ENCODE measurements at regions not wholly inside any gene's neighbourhood (a gene's known extent, or its start where the extent isn't known, plus 50 kb on each side); places are given as distances from the start of the nearest gene placed in this dataset.

GRCh38 chr5:99702565-99702964 lies 773.8 kb upstream of the CHD1 start (continued):
- no peak for TF ChIP-seq MAFK (IDR thresholded peaks at IDR 0.05; ENCODE audit: low read depth, low read length)

DNA sequence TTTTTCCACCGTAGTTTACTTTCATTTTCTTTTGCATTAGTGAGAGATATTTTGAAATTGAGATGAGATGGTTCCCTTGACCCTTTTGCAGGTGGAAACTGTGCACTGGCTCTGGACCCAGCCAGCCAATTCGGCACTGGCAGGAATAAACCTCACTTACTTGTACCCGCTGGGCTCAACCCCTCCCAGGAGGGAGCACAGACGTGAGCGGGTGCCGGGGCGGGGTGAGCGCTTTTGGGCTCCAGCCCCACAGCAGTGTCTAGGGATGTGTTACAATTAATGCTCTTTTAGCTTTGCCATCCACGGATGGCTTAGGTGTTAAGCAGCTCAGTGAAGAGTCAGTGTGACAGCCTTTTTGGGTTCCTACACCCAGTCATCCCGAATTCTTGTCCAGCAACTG lies 766.1 kb upstream of the CHD1 start:
- Histone ChIP-seq H3K27ac (ENCODE audit: low read depth, low read length) (no peak overlapping the region), H3K4me1 (replicated peaks in 1 of 4; ENCODE audit: control insufficient read depth in 3 of 4, insufficient read depth in 4 of 4, low read length in 3 of 4) (no peaks in the 10 kb centered on the region), H3K79me1 (ENCODE audit: low read depth, low read length) (no peaks in the 10 kb centered on the region), H3K14ac (ENCODE audit: insufficient read length) (no peak overlapping the region), H3K4ac (replicated peaks; ENCODE audit: insufficient read length, low read depth, low read length) (no peak overlapping the region), H4K20me1 (replicated peaks in 1 of 2; ENCODE audit: control insufficient read depth in 1 of 2, insufficient read depth in 2 of 2, low read length in 2 of 2) (no peaks in the 10 kb centered on the region), H3K4me3 (ENCODE audit: extremely low read depth in 1 of 4, insufficient read depth in 2 of 4, low read depth in 3 of 4, low read length in 4 of 4) (no peak overlapping the region), H2AK5ac (ENCODE audit: low read depth, low read length) (no peak overlapping the region), H4K8ac (ENCODE audit: extremely low read depth, insufficient read depth, low read length) (peak overlapping the region; percentile 79; the same call in 1 of the 2 replicates), H2BK5ac (ENCODE audit: low read depth, low read length) (no peak overlapping the region), H3K23me2 (ENCODE audit: low read depth, low read length) (no peaks in the 10 kb centered on the region), H2BK15ac (ENCODE audit: low read length) (no peak overlapping the region), H3K23ac (ENCODE audit: insufficient read length) (no peak overlapping the region), H4K91ac (replicated peaks; ENCODE audit: insufficient read length, low read length) (no peak overlapping the region), H3K4me2 (ENCODE audit: insufficient read depth in 1 of 2, low read depth in 2 of 2, low read length in 2 of 2) (no peak overlapping the region), H3K9me3 (ENCODE audit: insufficient read depth in 2 of 2, low read depth in 1 of 2, low read length in 1 of 2) (no peaks in the 10 kb centered on the region), H2BK20ac (ENCODE audit: low read length) (no peak overlapping the region), H3K56ac (replicated peaks; ENCODE audit: insufficient read length, low read depth, low read length) (no peak overlapping the region), H2BK12ac (ENCODE audit: low read depth, low read length) (no peak overlapping the region), H3K27me3 (replicated peaks in 1 of 4; ENCODE audit: control insufficient read depth in 3 of 4, extremely low read depth in 1 of 4, insufficient read depth in 3 of 4, low read length in 3 of 4) (no peaks in the 10 kb centered on the region), H2AFZ (ENCODE audit: low read length) (no peak overlapping the region), H3K9ac (replicated peaks in 1 of 4; ENCODE audit: extremely low read depth in 1 of 4, low read depth in 3 of 4, low read length in 3 of 4) (no peak overlapping the region), H2BK120ac (replicated peaks; ENCODE audit: low read depth, low read length) (no peak overlapping the region), H3K36me3 (ENCODE audit: control insufficient read depth in 2 of 4, insufficient read depth in 4 of 4, low read length in 3 of 4) (no peaks in the 10 kb centered on the region), H4K5ac (ENCODE audit: insufficient read length, low read depth, low read length) (no peak overlapping the region), H3K79me2 (ENCODE audit: control insufficient read depth in 1 of 2, insufficient read depth in 2 of 2, low read length in 2 of 2) (no peaks in the 10 kb centered on the region), H3K18ac (ENCODE audit: extremely low read depth, low read length) (no peak overlapping the region)
- WGBS, 2 experiments (ENCODE audit: extremely low coverage in 1 of 2, insufficient coverage in 1 of 2, insufficient read length in 1 of 2, insufficient replicate concordance in 2 of 2, low coverage in 1 of 2, low lambda C conversion rate in 2 of 2, missing lambda C conversion rate in 1 of 2): 89% methylated on average over 10 of the region's 10 CpGs; no CpG with 5 or more reads in 1 of the 2 experiments
- DNase-seq (ENCODE audit: low read depth in 1 of 2, low spot score in 2 of 2) (no peak), FAIRE-seq (no peak)
- ChIA-PET POLR2A (ENCODE audit: partially characterized antibody) (no interaction called here), CTCF (ENCODE audit: partially characterized antibody) (no interaction called here)
- no peak for TF ChIP-seq CBX8 (IDR thresholded peaks at IDR 0.05; ENCODE audit: borderline replicate concordance, low read depth, low read length)
- no peak for TF ChIP-seq CTBP2 (IDR thresholded peaks at IDR 0.05; ENCODE audit: borderline replicate concordance, insufficient read depth, insufficient read length, low read length)
- TF ChIP-seq TBP (IDR thresholded peaks at IDR 0.05; ENCODE audit: low read depth, low read length): no peak
- TF ChIP-seq NRF1 (IDR thresholded peaks at IDR 0.05; ENCODE audit: low read depth, low read length): no peak
- TF ChIP-seq CEBPB (IDR thresholded peaks at IDR 0.05; ENCODE audit: low read depth, low read length): no peak
- TF ChIP-seq RBBP5 (IDR thresholded peaks at IDR 0.05; ENCODE audit: borderline replicate concordance, low read depth, low read length): no peak
- no peak for TF ChIP-seq POLR2AphosphoS5 (IDR thresholded peaks at IDR 0.05; ENCODE audit: low read depth, low read length)
- no peak for TF ChIP-seq CHD2 (IDR thresholded peaks at IDR 0.05; ENCODE audit: low read length)
- no peak for TF ChIP-seq SRF (IDR thresholded peaks at IDR 0.05; ENCODE audit: low read depth, low read length)
- TF ChIP-seq JUN (IDR thresholded peaks at IDR 0.05; ENCODE audit: low read depth, low read length): no peak
- TF ChIP-seq RAD21 (IDR thresholded peaks at IDR 0.05 in 1 of 2, conservative IDR thresholded peaks at IDR 0.05 in 1 of 2; ENCODE audit: low read depth in 2 of 2, low read length in 2 of 2): no peak
- no peak for TF ChIP-seq POLR2A (IDR thresholded peaks at IDR 0.05; ENCODE audit: control extremely low read depth in 1 of 2, low read depth in 2 of 2, low read length in 2 of 2)
- TF ChIP-seq SIRT6 (IDR thresholded peaks at IDR 0.05; ENCODE audit: low read length): no peak
- no peak for TF ChIP-seq GABPA (IDR thresholded peaks at IDR 0.05; ENCODE audit: borderline replicate concordance, insufficient read depth, low read length)

All from H1 (cell line).